ENCODE measurements at regions not wholly inside any gene's neighbourhood (a gene's known extent, or its start where the extent isn't known, plus 50 kb on each side); places are given as distances from the start of the nearest gene placed in this dataset.

DNA sequence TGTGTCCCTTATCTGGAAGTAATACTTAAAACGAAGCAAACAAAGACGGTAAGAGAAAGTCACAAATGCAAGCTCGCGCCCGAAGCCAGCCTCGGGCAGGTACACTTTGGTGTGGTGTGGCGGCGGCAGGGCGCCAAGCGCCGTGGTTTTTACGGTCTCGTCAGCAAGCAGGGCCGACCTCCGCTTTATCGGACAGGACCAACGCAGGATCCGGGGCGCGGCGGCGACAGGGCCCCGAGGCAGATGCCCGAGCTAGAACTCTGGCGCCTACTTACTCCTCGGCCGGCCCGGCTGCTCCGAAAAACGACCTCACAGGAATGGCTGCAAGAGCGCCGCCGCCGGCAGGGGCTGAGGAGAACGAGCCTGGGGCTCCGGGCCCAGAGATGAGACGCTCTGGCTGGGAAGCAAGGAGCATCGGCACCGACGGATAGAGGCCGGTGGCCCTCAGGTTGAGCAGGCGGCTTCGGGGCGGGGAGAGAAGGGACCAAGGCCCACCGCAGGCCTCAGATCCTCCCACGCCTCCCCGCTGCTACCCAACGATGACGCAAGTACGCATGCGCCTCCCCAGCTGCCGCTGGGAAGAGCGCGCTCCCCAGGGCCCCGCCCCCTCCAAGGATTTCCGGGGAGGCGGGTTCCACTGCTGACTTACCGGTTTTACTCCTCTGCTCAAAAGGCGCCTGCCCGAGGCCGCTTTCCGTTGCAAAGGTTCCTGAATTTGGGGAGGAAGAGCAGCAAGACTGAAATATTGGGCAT, 60.6 kb downstream of the FAM217A start (continued):
- TF ChIP-seq, protein P1, sequence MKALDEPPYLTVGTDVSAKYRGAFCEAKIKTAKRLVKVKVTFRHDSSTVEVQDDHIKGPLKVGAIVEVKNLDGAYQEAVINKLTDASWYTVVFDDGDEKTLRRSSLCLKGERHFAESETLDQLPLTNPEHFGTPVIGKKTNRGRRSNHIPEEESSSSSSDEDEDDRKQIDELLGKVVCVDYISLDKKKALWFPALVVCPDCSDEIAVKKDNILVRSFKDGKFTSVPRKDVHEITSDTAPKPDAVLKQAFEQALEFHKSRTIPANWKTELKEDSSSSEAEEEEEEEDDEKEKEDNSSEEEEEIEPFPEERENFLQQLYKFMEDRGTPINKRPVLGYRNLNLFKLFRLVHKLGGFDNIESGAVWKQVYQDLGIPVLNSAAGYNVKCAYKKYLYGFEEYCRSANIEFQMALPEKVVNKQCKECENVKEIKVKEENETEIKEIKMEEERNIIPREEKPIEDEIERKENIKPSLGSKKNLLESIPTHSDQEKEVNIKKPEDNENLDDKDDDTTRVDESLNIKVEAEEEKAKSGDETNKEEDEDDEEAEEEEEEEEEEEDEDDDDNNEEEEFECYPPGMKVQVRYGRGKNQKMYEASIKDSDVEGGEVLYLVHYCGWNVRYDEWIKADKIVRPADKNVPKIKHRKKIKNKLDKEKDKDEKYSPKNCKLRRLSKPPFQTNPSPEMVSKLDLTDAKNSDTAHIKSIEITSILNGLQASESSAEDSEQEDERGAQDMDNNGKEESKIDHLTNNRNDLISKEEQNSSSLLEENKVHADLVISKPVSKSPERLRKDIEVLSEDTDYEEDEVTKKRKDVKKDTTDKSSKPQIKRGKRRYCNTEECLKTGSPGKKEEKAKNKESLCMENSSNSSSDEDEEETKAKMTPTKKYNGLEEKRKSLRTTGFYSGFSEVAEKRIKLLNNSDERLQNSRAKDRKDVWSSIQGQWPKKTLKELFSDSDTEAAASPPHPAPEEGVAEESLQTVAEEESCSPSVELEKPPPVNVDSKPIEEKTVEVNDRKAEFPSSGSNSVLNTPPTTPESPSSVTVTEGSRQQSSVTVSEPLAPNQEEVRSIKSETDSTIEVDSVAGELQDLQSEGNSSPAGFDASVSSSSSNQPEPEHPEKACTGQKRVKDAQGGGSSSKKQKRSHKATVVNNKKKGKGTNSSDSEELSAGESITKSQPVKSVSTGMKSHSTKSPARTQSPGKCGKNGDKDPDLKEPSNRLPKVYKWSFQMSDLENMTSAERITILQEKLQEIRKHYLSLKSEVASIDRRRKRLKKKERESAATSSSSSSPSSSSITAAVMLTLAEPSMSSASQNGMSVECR (CRISPR knock-in tag; IDR thresholded peaks at IDR 0.05), result peak; percentile 79
- TF ChIP-seq CHD2 (IDR thresholded peaks at IDR 0.05; ENCODE audit: low read depth, low read length) (no peak), E2F5 (CRISPR knock-in tag; IDR thresholded peaks at IDR 0.05) (peak; percentile 62; the same call in 1 of the 2 replicates), ZNF384 (IDR thresholded peaks at IDR 0.05; ENCODE audit: low read depth, low read length) (peak; percentile 9; the same call in 1 of the 2 replicates), ZBTB11 (CRISPR knock-in tag; IDR thresholded peaks at IDR 0.05) (peak in 1 of 3 experiments; percentile 90; a peak in 2 of 6 replicates), MYNN (IDR thresholded peaks at IDR 0.05) (peak; percentile 60), MYNN (CRISPR knock-in tag; IDR thresholded peaks at IDR 0.05) (no peak), POLR2A (conservative IDR thresholded peaks at IDR 0.05) (peak; percentile 93), SIRT6 (IDR thresholded peaks at IDR 0.05; ENCODE audit: low read depth, low read length) (no peak), CTCF (IDR thresholded peaks at IDR 0.05 in 2 of 3, conservative IDR thresholded peaks at IDR 0.05 in 1 of 3; ENCODE audit: insufficient read depth in 2 of 3, low read depth in 1 of 3, low read length in 3 of 3) (peak; percentile 27 to 60 (median 50); a peak in 5 of 6 replicates), POLR3A (IDR thresholded peaks at IDR 0.05; ENCODE audit: borderline replicate concordance, extremely low read depth, insufficient read depth, insufficient read length) (no peak), CTBP1 (IDR thresholded peaks at IDR 0.05; ENCODE audit: borderline replicate concordance) (peak; percentile 99), ZNF274 (IDR thresholded peaks at IDR 0.05; ENCODE audit: borderline replicate concordance, low read depth, low read length) (no peak), ZNF347 (CRISPR knock-in tag; IDR thresholded peaks at IDR 0.05; ENCODE audit: low read depth) (no peak), E2F4 (CRISPR knock-in tag; IDR thresholded peaks at IDR 0.05; ENCODE audit: low read depth) (peak; percentile 41; the same call in 1 of the 2 replicates)
